WTC11 (cell line): ENCODE measurements at regions not wholly inside any gene's neighbourhood (a gene's known extent, or its start where the extent isn't known, plus 50 kb on each side); places are given as distances from the start of the nearest gene placed in this dataset.

Experiments used
- ATAC-seq: fragments of 200-7000 bp; cut with Tn5 transposase; 2 replicates; pipeline ENCODE4 v1.10.0; 2021; ENCODE audit warnings: mild to moderate bottlenecking, moderate library complexity
- CTCF ChIA-PET: fragments of 300-600 bp; sonication (Branson Sonifier 250); formaldehyde crosslinking; loops from one replicate; lab custom pipeline; 2021; ENCODE audit warnings: antibody characterized with exemption; lab: Charles Lee
- POLR2A ChIA-PET: fragments of 350-600 bp; sonication (Branson Sonifier 250); formaldehyde crosslinking; loops from one replicate; lab custom pipeline; 2021; ENCODE audit warnings: antibody characterized with exemption; lab: Charles Lee
- DNase-seq: peaks from one replicate; pipeline ENCODE4 v3.0.0; 2021; ENCODE audit warnings: low spot score
- H3K27ac Mint-ChIP-seq: 2 replicates; pipeline ENCODE4 v1.8.0; 2021; ENCODE audit warnings: mixed read lengths
- H3K27me3 Mint-ChIP-seq: 2 replicates; pipeline ENCODE4 v1.8.0; 2021; ENCODE audit warnings: low read depth, mild to moderate bottlenecking, moderate library complexity, mixed read lengths
- H3K36me3 Mint-ChIP-seq: 2 replicates; pipeline ENCODE4 v1.8.0; 2021; ENCODE audit warnings: mixed read lengths
- H3K4me1 Mint-ChIP-seq: 2 replicates; pipeline ENCODE4 v1.8.0; 2022; ENCODE audit warnings: mixed read lengths
- H3K4me3 Mint-ChIP-seq: 2 replicates; pipeline ENCODE4 v1.8.0; 2021; ENCODE audit warnings: mild to moderate bottlenecking, moderate library complexity, mixed read lengths
- H3K9me3 Mint-ChIP-seq: 2 replicates; pipeline ENCODE4 v1.8.0; 2021; ENCODE audit warnings: mixed read lengths
- CTCF ChIP-seq: fragments of 200-600 bp; IDR thresholded peaks from 2 replicates; pipeline ENCODE4 v1.8.0; 2022; ENCODE audit warnings: antibody characterized with exemption
- E2F5 ChIP-seq: sonication (generic); formaldehyde crosslinking; IDR thresholded peaks from 2 replicates; pipeline ENCODE4 v1.8.1; 2022; ENCODE audit warnings: mild to moderate bottlenecking, moderate library complexity, missing genetic modification reagents
- GABPB1 ChIP-seq: sonication (generic); formaldehyde crosslinking; IDR thresholded peaks from 2 replicates; pipeline ENCODE4 v1.8.1; 2023; ENCODE audit warnings: mild to moderate bottlenecking, missing genetic modification reagents
- GRHL2 ChIP-seq: fragments of 250-450 bp; sonication (Bioruptor Pico); IDR thresholded peaks from 2 replicates; pipeline ENCODE4 v1.8.0; 2022; ENCODE audit warnings: mild to moderate bottlenecking, moderate library complexity; ENCODE audit not compliant: insufficient replicate concordance, severe bottlenecking
- HMGXB4 ChIP-seq: sonication (generic); formaldehyde crosslinking; IDR thresholded peaks from 2 replicates; pipeline ENCODE4 v1.8.1; 2023; ENCODE audit warnings: mild to moderate bottlenecking, moderate library complexity, missing genetic modification reagents
- KAT7 ChIP-seq: sonication (generic); formaldehyde crosslinking; IDR thresholded peaks from 2 replicates; pipeline ENCODE4 v1.8.1; 2023; ENCODE audit warnings: missing genetic modification reagents, mild to moderate bottlenecking, borderline replicate concordance
- MYBL2 ChIP-seq: sonication (generic); formaldehyde crosslinking; IDR thresholded peaks from 2 replicates; pipeline ENCODE4 v1.8.1; 2023; ENCODE audit warnings: mild to moderate bottlenecking, moderate library complexity, missing genetic modification reagents
- NR2C2 ChIP-seq: sonication (generic); formaldehyde crosslinking; IDR thresholded peaks from 2 replicates; pipeline ENCODE4 v1.8.0; 2022; ENCODE audit warnings: mild to moderate bottlenecking, missing genetic modification reagents
- OVOL2 ChIP-seq: fragments of 250-450 bp; sonication (Bioruptor Pico); IDR thresholded peaks from 2 replicates; pipeline ENCODE4 v1.9.0; 2021; ENCODE audit warnings: mild to moderate bottlenecking, borderline replicate concordance
- PRRX2 ChIP-seq: fragments of 250-450 bp; sonication (Bioruptor Pico); IDR thresholded peaks from 2 replicates; pipeline ENCODE4 v1.8.0; 2021; ENCODE audit warnings: mild to moderate bottlenecking
- RELA ChIP-seq: sonication (generic); formaldehyde crosslinking; IDR thresholded peaks from 2 replicates; pipeline ENCODE4 v1.8.1; 2022; ENCODE audit warnings: missing genetic modification reagents, mild to moderate bottlenecking, borderline replicate concordance
- STAT6 ChIP-seq: sonication (generic); formaldehyde crosslinking; conservative IDR thresholded peaks from 2 replicates; pipeline ENCODE4 v1.8.1; 2023; ENCODE audit warnings: mild to moderate bottlenecking, low read depth, missing genetic modification reagents, moderate library complexity
- ZBTB43 ChIP-seq: sonication (generic); formaldehyde crosslinking; IDR thresholded peaks from 2 replicates; pipeline ENCODE4 v1.8.1; 2023; ENCODE audit warnings: mild to moderate bottlenecking, missing genetic modification reagents
- ZNF423 ChIP-seq: fragments of 250-450 bp; sonication (Bioruptor Pico); IDR thresholded peaks from 2 replicates; pipeline ENCODE4 v2.1.2; 2022; ENCODE audit warnings: mild to moderate bottlenecking, moderate library complexity

GRCh38 chr5:52520171-52520570, 267.5 kb upstream of the ITGA1 start (continued):
- TF ChIP-seq PRRX2 (CRISPR knock-in tag) = no peak
- no peak for TF ChIP-seq STAT6 (CRISPR knock-in tag)
- no peak for TF ChIP-seq CTCF
- no peak for TF ChIP-seq ZNF423 (CRISPR knock-in tag)
- no peak for TF ChIP-seq E2F5
- no peak for TF ChIP-seq GRHL2

GRCh38 chr5:52521236-52521635, 266.5 kb upstream of the ITGA1 start:
- no peaks in the 10 kb centered on the region for H3K36me3 Mint-ChIP-seq
- ATAC-seq (no peak), DNase-seq (no peak)
- no peak overlapping the region for H3K4me3 Mint-ChIP-seq
- H3K4me1 Mint-ChIP-seq = 0 out of 2 replicates have a peak, but pooled peaks cover 3% of the 10 kb centered on the region
- POLR2A ChIA-PET = no interaction called here
- CTCF ChIA-PET = no interaction called here
- H3K9me3 Mint-ChIP-seq = peaks cover 9% of the 10 kb centered on the region
- no peak for TF ChIP-seq ZBTB43 (CRISPR knock-in tag)
- TF ChIP-seq NR2C2 = no peak
- H3K27me3 Mint-ChIP-seq = no peaks in the 10 kb centered on the region
- H3K27ac Mint-ChIP-seq = no peak overlapping the region

GRCh38 chr5:52523701-52524100, 264.0 kb upstream of the ITGA1 start:
- ChIA-PET CTCF (no interaction called here), POLR2A (no interaction called here)
- no peak overlapping the region for H3K4me3 Mint-ChIP-seq
- TF ChIP-seq RELA = no peak
- TF ChIP-seq HMGXB4 (CRISPR knock-in tag) = no peak
- no peak for TF ChIP-seq ZBTB43 (CRISPR knock-in tag)
- no peak for TF ChIP-seq GABPB1 (CRISPR knock-in tag)
- no peak for TF ChIP-seq KAT7 (CRISPR knock-in tag)
- TF ChIP-seq OVOL2 (CRISPR knock-in tag) = no peak
- TF ChIP-seq MYBL2 (CRISPR knock-in tag) = no peak
- 0 out of 2 replicates have a peak, but pooled peaks cover 3% of the 10 kb centered on the region for H3K4me1 Mint-ChIP-seq
- H3K36me3 Mint-ChIP-seq = no peaks in the 10 kb centered on the region
- no peaks in the 10 kb centered on the region for H3K27me3 Mint-ChIP-seq
- no peak for ATAC-seq
- no peak overlapping the region for H3K27ac Mint-ChIP-seq
- peaks cover 19% of the 10 kb centered on the region for H3K9me3 Mint-ChIP-seq
- no peak for DNase-seq
